CD8-positive, alpha-beta memory T cell (primary cell): ENCODE measurements at regions not wholly inside any gene's neighbourhood (a gene's known extent, or its start where the extent isn't known, plus 50 kb on each side); places are given as distances from the start of the nearest gene placed in this dataset.

Experiments
- CTCF ChIA-PET: fragments of 350-600 bp; sonication (Branson Sonifier 250); formaldehyde crosslinking; loops from one replicate; lab custom pipeline; 2021; ENCODE audit warnings: antibody characterized with exemption; lab: Charles Lee
- POLR2A ChIA-PET: fragments of 350-600 bp; sonication (Branson Sonifier 250); formaldehyde crosslinking; loops from one replicate; lab custom pipeline; 2021; ENCODE audit warnings: antibody characterized with exemption; lab: Charles Lee
- DNase-seq, 5 donors: peaks; one replicate each; pipeline versions ENCODE4 v3.0.0 to v3.0.0-alpha.2; 2020 to 2022; ENCODE audit warnings: mixed read lengths in 1 of 5
- H3K27ac ChIP-seq: one replicate; pipeline ENCODE4 v1.7.0; 2013; ENCODE audit warnings: low read depth, mild to moderate bottlenecking, low read length, moderate library complexity
- H3K27me3 ChIP-seq: 2 replicates; pipeline ENCODE4 v1.7.0; 2013; ENCODE audit warnings: low read length, mild to moderate bottlenecking; ENCODE audit not compliant: insufficient read depth, poor library complexity, severe bottlenecking
- H3K36me3 ChIP-seq: 2 replicates; pipeline ENCODE4 v1.7.0; 2013; ENCODE audit warnings: mild to moderate bottlenecking, low read length, moderate library complexity; ENCODE audit not compliant: insufficient read depth
- H3K4me1 ChIP-seq: 2 replicates; pipeline ENCODE4 v1.7.0; 2013; ENCODE audit warnings: mild to moderate bottlenecking, low read length, moderate library complexity; ENCODE audit not compliant: insufficient read depth
- H3K4me3 ChIP-seq: 2 replicates; pipeline ENCODE4 v1.7.0; 2013; ENCODE audit warnings: mild to moderate bottlenecking, low read length
- H3K9me3 ChIP-seq: 2 replicates; pipeline ENCODE4 v1.7.0; 2013; ENCODE audit warnings: mild to moderate bottlenecking, low read length
- H3K27ac Mint-ChIP-seq, 8 donors: one replicate each; pipeline ENCODE4 v1.8.0; 2020 to 2021; ENCODE audit warnings: mixed read lengths in 8 of 8, mild to moderate bottlenecking in 6 of 8, inconsistent platforms in 3 of 8, moderate library complexity in 3 of 8
- H3K27me3 Mint-ChIP-seq, 2 donors: one replicate each; pipeline ENCODE4 v1.8.0; 2020 to 2021; ENCODE audit warnings: mixed read lengths in 2 of 2, mild to moderate bottlenecking in 1 of 2, moderate library complexity in 1 of 2
- H3K36me3 Mint-ChIP-seq, 3 donors: one replicate each; pipeline ENCODE4 v1.8.0; 2020 to 2021; ENCODE audit warnings: mixed read lengths in 3 of 3, inconsistent platforms in 1 of 3, mild to moderate bottlenecking in 1 of 3
- H3K4me1 Mint-ChIP-seq, 3 donors: one replicate each; pipeline ENCODE4 v1.8.0; 2020 to 2021; ENCODE audit warnings: mixed read lengths in 3 of 3, inconsistent platforms in 1 of 3, mild to moderate bottlenecking in 1 of 3
- H3K4me3 Mint-ChIP-seq, 7 donors: one replicate each; pipeline ENCODE4 v1.8.0; 2020 to 2021; ENCODE audit warnings: mixed read lengths in 7 of 7, mild to moderate bottlenecking in 6 of 7, moderate library complexity in 4 of 7, inconsistent platforms in 2 of 7
- H3K9me3 Mint-ChIP-seq, 5 donors: one replicate each; pipeline ENCODE4 v1.8.0; 2020 to 2022; ENCODE audit warnings: mixed read lengths in 5 of 5, mild to moderate bottlenecking in 3 of 5, moderate library complexity in 2 of 5, inconsistent platforms in 1 of 5

DNA sequence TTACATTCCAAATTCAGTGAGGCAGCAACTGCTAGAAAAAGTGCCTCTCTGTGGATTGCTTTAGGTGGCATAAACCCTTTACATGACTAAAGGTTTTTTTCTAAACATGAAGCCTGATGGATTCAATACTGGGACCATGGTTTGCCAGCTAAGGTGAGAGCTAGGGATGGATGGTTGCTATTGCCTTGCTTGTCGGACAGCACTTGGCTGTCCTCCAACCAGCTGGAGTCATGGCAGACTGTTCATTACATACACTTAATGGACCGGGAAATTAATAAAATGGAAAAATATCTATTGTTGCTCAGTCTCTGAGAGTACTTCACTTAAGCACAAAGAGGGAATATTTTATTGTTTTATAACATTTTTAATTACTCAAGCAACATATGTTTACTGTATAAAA, 116.9 kb upstream of the TRPC7 start:
- ChIA-PET POLR2A (no interaction called here), CTCF (no interaction called here)
- no peaks in the 10 kb centered on the region for H3K4me1 ChIP-seq
- Mint-ChIP-seq H3K9me3 (peaks cover 0 to 4% (median 1%) of the 10 kb centered on the region in 5 donors), H3K36me3 (no peaks in the 10 kb centered on the region), H3K27ac (no peak overlapping the region), H3K4me3 (no peak overlapping the region), H3K27me3 (peaks cover 0 to 2% of the 10 kb centered on the region in 2 donors), H3K4me1 (no peaks in the 10 kb centered on the region)
- H3K4me3 ChIP-seq = no peak overlapping the region
- no peaks in the 10 kb centered on the region for H3K36me3 ChIP-seq
- no peak for DNase-seq
- no peaks in the 10 kb centered on the region for H3K9me3 ChIP-seq
- no peaks in the 10 kb centered on the region for H3K27me3 ChIP-seq
- no peak overlapping the region for H3K27ac ChIP-seq

- H3K4me3 Mint-ChIP-seq = no peak overlapping the region
These were observed 109.1 kb upstream of the TRPC7 start for GRCh38 chr5:136474466-136474865.

GRCh38 chr5:136467632-136468031, 102.3 kb upstream of the TRPC7 start:
- no peak overlapping the region for H3K4me3 Mint-ChIP-seq
- Histone ChIP-seq H3K4me1 (no peaks in the 10 kb centered on the region), H3K36me3 (no peaks in the 10 kb centered on the region), H3K27ac (no peak overlapping the region), H3K9me3 (no peaks in the 10 kb centered on the region), H3K4me3 (no peak overlapping the region), H3K27me3 (no peaks in the 10 kb centered on the region)
- no peaks in the 10 kb centered on the region for H3K36me3 Mint-ChIP-seq
- no peak for DNase-seq
- CTCF ChIA-PET = no interaction called here
- POLR2A ChIA-PET = no interaction called here
- no peak overlapping the region for H3K27ac Mint-ChIP-seq
- peaks cover 0 to 10% (median 0%) of the 10 kb centered on the region in 5 donors for H3K9me3 Mint-ChIP-seq
- no peaks in the 10 kb centered on the region for H3K4me1 Mint-ChIP-seq
- H3K27me3 Mint-ChIP-seq = peaks cover 0 to 2% of the 10 kb centered on the region in 2 donors

More at GRCh38 chr5:136474466-136474865, 109.1 kb upstream of the TRPC7 start:
- Histone ChIP-seq H3K4me3 (no peak overlapping the region), H3K36me3 (no peaks in the 10 kb centered on the region), H3K27me3 (no peaks in the 10 kb centered on the region), H3K27ac (no peak overlapping the region), H3K4me1 (no peaks in the 10 kb centered on the region), H3K9me3 (no peaks in the 10 kb centered on the region)
- H3K9me3 Mint-ChIP-seq = peaks cover 7 to 18% (median 7%) of the 10 kb centered on the region in 5 donors
- ChIA-PET POLR2A (no interaction called here), CTCF (no interaction called here)
- H3K27ac Mint-ChIP-seq = no peak overlapping the region
- no peaks in the 10 kb centered on the region for H3K36me3 Mint-ChIP-seq
- no peaks in the 10 kb centered on the region for H3K4me1 Mint-ChIP-seq
- peaks cover 0 to 2% of the 10 kb centered on the region in 2 donors for H3K27me3 Mint-ChIP-seq
- no peak for DNase-seq

- H3K36me3 Mint-ChIP-seq = no peaks in the 10 kb centered on the region
- Histone ChIP-seq H3K27ac (no peak overlapping the region), H3K27me3 (no peaks in the 10 kb centered on the region), H3K36me3 (no peaks in the 10 kb centered on the region), H3K4me1 (no peaks in the 10 kb centered on the region), H3K9me3 (no peaks in the 10 kb centered on the region), H3K4me3 (no peak overlapping the region)
- ChIA-PET POLR2A (no interaction called here), CTCF (no interaction called here)
- no peak overlapping the region for H3K27ac Mint-ChIP-seq
- H3K27me3 Mint-ChIP-seq = peaks cover 0 to 2% of the 10 kb centered on the region in 2 donors
- H3K4me3 Mint-ChIP-seq = no peak overlapping the region
- no peaks in the 10 kb centered on the region for H3K4me1 Mint-ChIP-seq
- no peak for DNase-seq
- peaks cover 0 to 5% (median 2%) of the 10 kb centered on the region in 5 donors for H3K9me3 Mint-ChIP-seq
These were observed 100.7 kb upstream of the TRPC7 start for GRCh38 chr5:136466041-136466415.

- Mint-ChIP-seq H3K36me3 (no peaks in the 10 kb centered on the region), H3K27ac (no peak overlapping the region), H3K27me3 (peaks cover 0 to 1% of the 10 kb centered on the region in 2 donors), H3K9me3 (peaks cover 0 to 8% (median 0%) of the 10 kb centered on the region in 5 donors), H3K4me3 (no peak overlapping the region), H3K4me1 (no peaks in the 10 kb centered on the region)
- no peak for DNase-seq
- H3K36me3 ChIP-seq = no peaks in the 10 kb centered on the region
- H3K4me3 ChIP-seq = no peak overlapping the region
- POLR2A ChIA-PET = no interaction called here
- no peaks in the 10 kb centered on the region for H3K4me1 ChIP-seq
- H3K27me3 ChIP-seq = no peaks in the 10 kb centered on the region
- CTCF ChIA-PET = no interaction called here
- H3K9me3 ChIP-seq = no peaks in the 10 kb centered on the region
- H3K27ac ChIP-seq = no peak overlapping the region
These were observed 93.1 kb upstream of the TRPC7 start for GRCh38 chr5:136458481-136458880.

GRCh38 chr5:136457390-136458013, 92.2 kb upstream of the TRPC7 start:
- Mint-ChIP-seq H3K9me3 (peaks cover 0 to 8% (median 0%) of the 10 kb centered on the region in 5 donors), H3K27ac (no peak overlapping the region), H3K36me3 (no peaks in the 10 kb centered on the region), H3K4me3 (no peak overlapping the region), H3K4me1 (no peaks in the 10 kb centered on the region), H3K27me3 (peaks cover 0 to 1% of the 10 kb centered on the region in 2 donors)
- POLR2A ChIA-PET = no interaction called here
- no peak for DNase-seq
- Histone ChIP-seq H3K27ac (no peak overlapping the region), H3K27me3 (no peaks in the 10 kb centered on the region), H3K4me1 (no peaks in the 10 kb centered on the region), H3K9me3 (no peaks in the 10 kb centered on the region), H3K4me3 (no peak overlapping the region), H3K36me3 (no peaks in the 10 kb centered on the region)
- CTCF ChIA-PET = no interaction called here

DNA sequence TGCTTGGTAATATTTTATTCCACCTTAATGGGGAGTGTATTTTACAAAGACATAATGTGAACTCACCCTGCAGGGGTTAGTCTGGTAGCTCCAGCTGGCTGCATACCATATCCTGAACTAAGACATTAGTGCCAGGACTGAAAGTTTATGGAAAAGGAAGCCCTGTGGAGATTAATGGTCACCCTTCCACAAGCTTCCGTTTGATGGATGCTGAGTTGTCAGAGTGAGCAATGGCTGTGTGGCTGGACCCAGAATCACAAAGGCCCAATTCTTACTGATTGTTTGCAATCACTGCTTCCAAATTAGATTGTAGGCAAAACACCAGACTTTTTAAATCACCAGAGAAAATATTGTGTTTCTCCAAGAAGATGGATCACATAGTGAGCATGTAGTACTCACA, 90.1 kb upstream of the TRPC7 start:
- no peaks in the 10 kb centered on the region for H3K36me3 Mint-ChIP-seq
- no peak for DNase-seq
- H3K27ac Mint-ChIP-seq = no peak overlapping the region
- no peak overlapping the region for H3K4me3 Mint-ChIP-seq
- Histone ChIP-seq H3K9me3 (no peaks in the 10 kb centered on the region), H3K4me1 (no peaks in the 10 kb centered on the region), H3K4me3 (no peak overlapping the region), H3K27ac (no peak overlapping the region), H3K36me3 (no peaks in the 10 kb centered on the region), H3K27me3 (no peaks in the 10 kb centered on the region)
- peaks cover 0 to 1% of the 10 kb centered on the region in 2 donors for H3K27me3 Mint-ChIP-seq
- ChIA-PET CTCF (no interaction called here), POLR2A (no interaction called here)
- H3K9me3 Mint-ChIP-seq = peaks cover 0 to 5% (median 0%) of the 10 kb centered on the region in 5 donors
- no peaks in the 10 kb centered on the region for H3K4me1 Mint-ChIP-seq

- Histone ChIP-seq H3K27ac (no peak overlapping the region), H3K27me3 (no peaks in the 10 kb centered on the region), H3K36me3 (no peaks in the 10 kb centered on the region), H3K4me1 (no peaks in the 10 kb centered on the region), H3K9me3 (no peaks in the 10 kb centered on the region), H3K4me3 (no peak overlapping the region)
- H3K9me3 Mint-ChIP-seq = peaks cover 0 to 5% (median 0%) of the 10 kb centered on the region in 5 donors
- peaks cover 0 to 1% of the 10 kb centered on the region in 2 donors for H3K27me3 Mint-ChIP-seq
- no peak overlapping the region for H3K4me3 Mint-ChIP-seq
- no peaks in the 10 kb centered on the region for H3K36me3 Mint-ChIP-seq
- ChIA-PET POLR2A (no interaction called here), CTCF (no interaction called here)
- H3K4me1 Mint-ChIP-seq = peaks cover 2 to 3% (median 2%) of the 10 kb centered on the region in 3 donors
- H3K27ac Mint-ChIP-seq = no peak overlapping the region
- no peak for DNase-seq
These were observed 88.8 kb upstream of the TRPC7 start for GRCh38 chr5:136453986-136454758.
